Panc1 (cell line): ENCODE measurements at regions not wholly inside any gene's neighbourhood (a gene's known extent, or its start where the extent isn't known, plus 50 kb on each side); places are given as distances from the start of the nearest gene placed in this dataset.

Experiments used
- ATAC-seq: fragments of 200-7000 bp; cut with Tn5 transposase; 2 replicates; pipeline ENCODE4 v1.9.1; 2020; ENCODE audit warnings: mild to moderate bottlenecking, moderate library complexity
- BruUV-seq: library from RNA; stranded (reverse); fragments of 400-500 nt; replicated peaks from 2 replicates; lab custom pipeline; 2021; lab: Mats Ljungman, UMichigan
- CTCF ChIA-PET: fragments of 300-600 bp; sonication (Branson Sonifier 250); formaldehyde crosslinking; loops from one replicate; lab custom pipeline; 2022; ENCODE audit warnings: antibody characterized with exemption; lab: Charles Lee
- POLR2A ChIA-PET: fragments of 300-600 bp; sonication (Branson Sonifier 250); formaldehyde crosslinking; loops from one replicate; lab custom pipeline; 2022; ENCODE audit warnings: antibody characterized with exemption; lab: Charles Lee
- DNase-seq: peaks from one replicate; pipeline ENCODE4 v3.0.0-alpha.2; 2010; ENCODE audit warnings: low read depth, low spot score
- H3K27ac ChIP-seq: 2 replicates; pipeline ENCODE4 v1.5.1; 2011; ENCODE audit warnings: mild to moderate bottlenecking, low read length, inconsistent platforms
- H3K27me3 ChIP-seq: fragments of 200-500 bp; sonication (Bioruptor generic); 2 replicates; pipeline ENCODE4 v1.6.0; 2014; ENCODE audit warnings: low read length, inconsistent platforms; ENCODE audit not compliant: control insufficient read depth, insufficient read depth
- H3K36me3 ChIP-seq: fragments of 200-500 bp; sonication (Bioruptor generic); 2 replicates; pipeline ENCODE4 v1.5.1; 2014; ENCODE audit warnings: inconsistent platforms, mild to moderate bottlenecking, low read length, moderate library complexity; ENCODE audit not compliant: control insufficient read depth, insufficient read depth
- H3K4me1 ChIP-seq: 2 replicates; pipeline ENCODE4 v1.5.1; 2011; ENCODE audit warnings: inconsistent platforms, mild to moderate bottlenecking, low read length, moderate library complexity; ENCODE audit not compliant: control insufficient read depth, insufficient read depth
- H3K4me3 ChIP-seq, 2 experiments: 2 replicates each; pipeline ENCODE4 v1.5.1; 2011 to 2012; ENCODE audit warnings: low read depth in 2 of 2, low read length in 2 of 2, mild to moderate bottlenecking in 2 of 2, inconsistent platforms in 1 of 2, moderate library complexity in 1 of 2
- H3K9me3 ChIP-seq: fragments of 200-500 bp; sonication (Bioruptor generic); 2 replicates; pipeline ENCODE4 v1.5.1; 2014; ENCODE audit warnings: low read depth, mild to moderate bottlenecking, inconsistent platforms, low read length, moderate library complexity; ENCODE audit not compliant: control insufficient read depth, insufficient read depth
- POLR2AphosphoS5 ChIP-seq: IDR thresholded peaks from 2 replicates; pipeline ENCODE4 v1.6.1; 2012; ENCODE audit warnings: mild to moderate bottlenecking, low read depth, low read length, moderate library complexity
- SIN3A ChIP-seq: IDR thresholded peaks from 2 replicates; pipeline ENCODE4 v1.6.1; 2012; ENCODE audit warnings: low read depth, mild to moderate bottlenecking, low read length, moderate library complexity, borderline replicate concordance; ENCODE audit not compliant: insufficient read depth
- TCF7L2 ChIP-seq: IDR thresholded peaks from 2 replicates; pipeline ENCODE4 v1.6.1; 2011; ENCODE audit warnings: mild to moderate bottlenecking, low read depth, low read length, inconsistent platforms
- in situ Hi-C: cut with HindIII; loops from 2 replicates; pipeline ENCODE4 v1.10.0; 2016; ENCODE audit warnings: low sequenced_read_pairs, low pct_unique_long_range_greater_than_20kb
- intact Hi-C: fragments of 100-400 bp; cut with micrococcal nuclease; formaldehyde crosslinking; loops from one replicate; pipeline ENCODE4 v1.10.0; 2022; ENCODE audit not compliant: unreplicated experiment
- TF ChIP-seq, protein P1 (sequence below), 2 experiments: IDR thresholded peaks; 2 replicates each; pipeline ENCODE4 v1.6.1; 2011 to 2012; ENCODE audit warnings: low read depth in 2 of 2, control low read depth in 1 of 2, low read length in 1 of 2, mild to moderate bottlenecking in 1 of 2, moderate library complexity in 1 of 2; ENCODE audit not compliant: insufficient read depth in 1 of 2
- TF ChIP-seq, protein P2 (sequence below): fragments of 450-650 bp; IDR thresholded peaks from 2 replicates; pipeline ENCODE4 v1.5.1; 2017; ENCODE audit warnings: mild to moderate bottlenecking

DNA sequence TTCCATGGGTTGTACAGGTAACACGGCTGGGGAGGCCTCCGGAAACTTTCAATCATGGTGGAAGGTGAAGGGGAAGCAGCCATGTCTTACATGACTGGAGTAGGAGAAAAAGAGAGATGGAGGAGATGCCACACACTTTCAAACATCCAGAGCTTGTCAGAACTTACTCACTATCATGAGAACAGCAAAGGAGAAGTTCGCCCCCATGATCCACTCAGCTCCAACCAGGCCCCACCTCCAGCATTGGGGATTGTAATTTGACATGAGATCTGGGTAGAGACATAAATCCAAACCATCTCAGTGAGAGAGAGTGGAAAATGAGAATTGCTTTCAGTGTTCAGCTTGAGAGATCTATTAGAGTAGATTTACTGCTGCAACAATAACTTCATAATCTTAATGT lies 210.9 kb downstream of the NDFIP2 start:
- DNase-seq (no peak), ATAC-seq (no peak)
- intact Hi-C loops = no loop called here
- ChIA-PET CTCF (no interaction called here), POLR2A (no interaction called here)
- in situ Hi-C loops = no loop called here
- Histone ChIP-seq H3K4me1 (no peaks in the 10 kb centered on the region), H3K27ac (no peak overlapping the region), H3K36me3 (no peaks in the 10 kb centered on the region), H3K4me3 (no peak overlapping the region), H3K27me3 (no peaks in the 10 kb centered on the region), H3K9me3 (no peaks in the 10 kb centered on the region)
- BruUV-seq = no TSS peak
- TF ChIP-seq TCF7L2 = no peak
- TF ChIP-seq, protein P1, sequence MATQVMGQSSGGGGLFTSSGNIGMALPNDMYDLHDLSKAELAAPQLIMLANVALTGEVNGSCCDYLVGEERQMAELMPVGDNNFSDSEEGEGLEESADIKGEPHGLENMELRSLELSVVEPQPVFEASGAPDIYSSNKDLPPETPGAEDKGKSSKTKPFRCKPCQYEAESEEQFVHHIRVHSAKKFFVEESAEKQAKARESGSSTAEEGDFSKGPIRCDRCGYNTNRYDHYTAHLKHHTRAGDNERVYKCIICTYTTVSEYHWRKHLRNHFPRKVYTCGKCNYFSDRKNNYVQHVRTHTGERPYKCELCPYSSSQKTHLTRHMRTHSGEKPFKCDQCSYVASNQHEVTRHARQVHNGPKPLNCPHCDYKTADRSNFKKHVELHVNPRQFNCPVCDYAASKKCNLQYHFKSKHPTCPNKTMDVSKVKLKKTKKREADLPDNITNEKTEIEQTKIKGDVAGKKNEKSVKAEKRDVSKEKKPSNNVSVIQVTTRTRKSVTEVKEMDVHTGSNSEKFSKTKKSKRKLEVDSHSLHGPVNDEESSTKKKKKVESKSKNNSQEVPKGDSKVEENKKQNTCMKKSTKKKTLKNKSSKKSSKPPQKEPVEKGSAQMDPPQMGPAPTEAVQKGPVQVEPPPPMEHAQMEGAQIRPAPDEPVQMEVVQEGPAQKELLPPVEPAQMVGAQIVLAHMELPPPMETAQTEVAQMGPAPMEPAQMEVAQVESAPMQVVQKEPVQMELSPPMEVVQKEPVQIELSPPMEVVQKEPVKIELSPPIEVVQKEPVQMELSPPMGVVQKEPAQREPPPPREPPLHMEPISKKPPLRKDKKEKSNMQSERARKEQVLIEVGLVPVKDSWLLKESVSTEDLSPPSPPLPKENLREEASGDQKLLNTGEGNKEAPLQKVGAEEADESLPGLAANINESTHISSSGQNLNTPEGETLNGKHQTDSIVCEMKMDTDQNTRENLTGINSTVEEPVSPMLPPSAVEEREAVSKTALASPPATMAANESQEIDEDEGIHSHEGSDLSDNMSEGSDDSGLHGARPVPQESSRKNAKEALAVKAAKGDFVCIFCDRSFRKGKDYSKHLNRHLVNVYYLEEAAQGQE (IDR thresholded peaks at IDR 0.05; ENCODE audit: insufficient read depth in 1 of 2, low read depth in 2 of 2, low read length in 1 of 2) = no peak
- TF ChIP-seq POLR2AphosphoS5 = no peak
- TF ChIP-seq, protein P2, sequence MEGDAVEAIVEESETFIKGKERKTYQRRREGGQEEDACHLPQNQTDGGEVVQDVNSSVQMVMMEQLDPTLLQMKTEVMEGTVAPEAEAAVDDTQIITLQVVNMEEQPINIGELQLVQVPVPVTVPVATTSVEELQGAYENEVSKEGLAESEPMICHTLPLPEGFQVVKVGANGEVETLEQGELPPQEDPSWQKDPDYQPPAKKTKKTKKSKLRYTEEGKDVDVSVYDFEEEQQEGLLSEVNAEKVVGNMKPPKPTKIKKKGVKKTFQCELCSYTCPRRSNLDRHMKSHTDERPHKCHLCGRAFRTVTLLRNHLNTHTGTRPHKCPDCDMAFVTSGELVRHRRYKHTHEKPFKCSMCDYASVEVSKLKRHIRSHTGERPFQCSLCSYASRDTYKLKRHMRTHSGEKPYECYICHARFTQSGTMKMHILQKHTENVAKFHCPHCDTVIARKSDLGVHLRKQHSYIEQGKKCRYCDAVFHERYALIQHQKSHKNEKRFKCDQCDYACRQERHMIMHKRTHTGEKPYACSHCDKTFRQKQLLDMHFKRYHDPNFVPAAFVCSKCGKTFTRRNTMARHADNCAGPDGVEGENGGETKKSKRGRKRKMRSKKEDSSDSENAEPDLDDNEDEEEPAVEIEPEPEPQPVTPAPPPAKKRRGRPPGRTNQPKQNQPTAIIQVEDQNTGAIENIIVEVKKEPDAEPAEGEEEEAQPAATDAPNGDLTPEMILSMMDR = no peak
- no peak for TF ChIP-seq SIN3A

DNA sequence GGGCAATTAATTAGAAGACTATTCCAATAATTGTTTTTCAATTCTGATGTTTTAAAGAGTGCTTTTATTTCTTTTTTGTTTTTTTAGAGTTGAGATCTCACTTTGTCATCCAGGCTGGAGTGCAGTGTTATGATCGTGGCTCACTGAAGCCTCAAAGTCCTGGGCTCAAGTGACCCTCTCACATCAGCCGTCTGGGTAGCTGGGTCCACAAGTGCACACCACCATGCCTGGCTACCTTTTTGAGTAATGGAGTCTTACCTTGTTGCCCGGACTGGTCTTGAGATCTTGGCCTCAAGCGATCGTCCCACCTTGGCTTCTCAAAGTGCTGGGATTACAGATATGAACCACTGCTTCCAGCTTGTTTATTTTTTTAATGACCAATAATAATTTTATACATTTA lies 207.8 kb downstream of the NDFIP2 start:
- in situ Hi-C loops = no loop called here

More for the DNA sequence above, 207.8 kb downstream of the NDFIP2 start:
- ATAC-seq (no peak), DNase-seq (no peak)
- Histone ChIP-seq H3K4me3 (no peak overlapping the region), H3K9me3 (no peaks in the 10 kb centered on the region), H3K4me1 (no peaks in the 10 kb centered on the region), H3K36me3 (no peaks in the 10 kb centered on the region), H3K27ac (no peak overlapping the region), H3K27me3 (no peaks in the 10 kb centered on the region)
- POLR2A ChIA-PET = no interaction called here
- TF ChIP-seq SIN3A (no peak), POLR2AphosphoS5 (no peak), TCF7L2 (no peak)
- TF ChIP-seq, protein P2 = no peak
- TF ChIP-seq, protein P1 (IDR thresholded peaks at IDR 0.05; ENCODE audit: insufficient read depth in 1 of 2, low read depth in 2 of 2, low read length in 1 of 2) = no peak
- CTCF ChIA-PET = no interaction called here
- intact Hi-C loops = no loop called here
- BruUV-seq = no TSS peak
